ENCODE measurements at regions not wholly inside any gene's neighbourhood (a gene's known extent, or its start where the extent isn't known, plus 50 kb on each side); places are given as distances from the start of the nearest gene placed in this dataset.

GRCh38 chr17:52235516-52235915, 77.0 kb upstream of the CA10 start:
- no TSS peak for BruUV-seq (replicated peaks)
- peaks cover 24% of the 10 kb centered on the region; the same call in 1 of the 2 replicates for H3K27me3 ChIP-seq (ENCODE audit: insufficient read depth, low read depth)
- H3K27ac ChIP-seq = no peak overlapping the region
- intact Hi-C loops (cut with micrococcal nuclease; ENCODE audit: unreplicated experiment) = no loop called here
- 0 out of 2 replicates have a peak, but pooled peaks cover 5% of the 10 kb centered on the region for H3K9me2 ChIP-seq (ENCODE audit: insufficient read depth)
- no peaks in the 10 kb centered on the region for H3K79me2 ChIP-seq (ENCODE audit: low read depth)
- H3K4me3 ChIP-seq = no peak overlapping the region
- no peak overlapping the region for H3K4me2 ChIP-seq
- POLR2A ChIA-PET (ENCODE audit: unreplicated experiment) = no interaction called here
- H3K4me1 ChIP-seq (replicated peaks; ENCODE audit: insufficient read depth) = no peaks in the 10 kb centered on the region
- DNase-seq = no peak
- no peaks in the 10 kb centered on the region for H3K36me3 ChIP-seq (ENCODE audit: low read depth)
- H3F3A ChIP-seq (ENCODE audit: insufficient read depth, low read depth) = no peaks in the 10 kb centered on the region
- TF ChIP-seq EZH2 (IDR thresholded peaks at IDR 0.05; ENCODE audit: low read depth) (no peak), CTCF (conservative IDR thresholded peaks at IDR 0.05) (no peak)
- CTCF ChIA-PET = no interaction called here
- H2AFZ ChIP-seq = no peak overlapping the region
- H3K9me3 ChIP-seq (ENCODE audit: insufficient read depth, low read depth) = no peaks in the 10 kb centered on the region
- H4K20me1 ChIP-seq (ENCODE audit: insufficient read depth) = no peaks in the 10 kb centered on the region

GRCh38 chr17:52233632-52234031, 75.1 kb upstream of the CA10 start:
- H3K4me2 ChIP-seq = no peak overlapping the region
- ChIA-PET CTCF (no interaction called here), POLR2A (ENCODE audit: unreplicated experiment) (no interaction called here)
- no peaks in the 10 kb centered on the region for H3K4me1 ChIP-seq (replicated peaks; ENCODE audit: insufficient read depth)
- no peak overlapping the region for H3K27ac ChIP-seq
- intact Hi-C loops (cut with micrococcal nuclease; ENCODE audit: unreplicated experiment) = no loop called here
- TF ChIP-seq CTCF (conservative IDR thresholded peaks at IDR 0.05) (no peak), EZH2 (IDR thresholded peaks at IDR 0.05; ENCODE audit: low read depth) (no peak)
- H3K27me3 ChIP-seq (ENCODE audit: insufficient read depth, low read depth) = peaks cover 12% of the 10 kb centered on the region; the same call in 1 of the 2 replicates
- no peak overlapping the region for H2AFZ ChIP-seq
- no peaks in the 10 kb centered on the region for H4K20me1 ChIP-seq (ENCODE audit: insufficient read depth)
- DNase-seq = no peak
- H3F3A ChIP-seq (ENCODE audit: insufficient read depth, low read depth) = no peaks in the 10 kb centered on the region
- no peaks in the 10 kb centered on the region for H3K9me3 ChIP-seq (ENCODE audit: insufficient read depth, low read depth)
- H3K79me2 ChIP-seq (ENCODE audit: low read depth) = no peaks in the 10 kb centered on the region
- H3K4me3 ChIP-seq = no peak overlapping the region
- no TSS peak for BruUV-seq (replicated peaks)
- 0 out of 2 replicates have a peak, but pooled peaks cover 5% of the 10 kb centered on the region for H3K9me2 ChIP-seq (ENCODE audit: insufficient read depth)
- no peaks in the 10 kb centered on the region for H3K36me3 ChIP-seq (ENCODE audit: low read depth)

GRCh38 chr17:52233176-52233575, 74.7 kb upstream of the CA10 start:
- Histone ChIP-seq H2AFZ (no peak overlapping the region), H3K27ac (no peak overlapping the region), H3K9me3 (ENCODE audit: insufficient read depth, low read depth) (no peaks in the 10 kb centered on the region), H3K4me1 (replicated peaks; ENCODE audit: insufficient read depth) (no peaks in the 10 kb centered on the region), H3K79me2 (ENCODE audit: low read depth) (no peaks in the 10 kb centered on the region), H3K4me3 (no peak overlapping the region), H4K20me1 (ENCODE audit: insufficient read depth) (no peaks in the 10 kb centered on the region), H3K4me2 (no peak overlapping the region), H3F3A (ENCODE audit: insufficient read depth, low read depth) (no peaks in the 10 kb centered on the region), H3K27me3 (ENCODE audit: insufficient read depth, low read depth) (peaks cover 11% of the 10 kb centered on the region; the same call in 1 of the 2 replicates), H3K9me2 (ENCODE audit: insufficient read depth) (0 out of 2 replicates have a peak, but pooled peaks cover 5% of the 10 kb centered on the region), H3K36me3 (ENCODE audit: low read depth) (no peaks in the 10 kb centered on the region)
- ChIA-PET CTCF (no interaction called here), POLR2A (ENCODE audit: unreplicated experiment) (no interaction called here)
- TF ChIP-seq EZH2 (IDR thresholded peaks at IDR 0.05; ENCODE audit: low read depth) = no peak
- TF ChIP-seq CTCF (conservative IDR thresholded peaks at IDR 0.05) = no peak
- DNase-seq = no peak
- no TSS peak for BruUV-seq (replicated peaks)
- intact Hi-C loops (cut with micrococcal nuclease; ENCODE audit: unreplicated experiment) = no loop called here
